ENCODE measurements at regions not wholly inside any gene's neighbourhood (a gene's known extent, or its start where the extent isn't known, plus 50 kb on each side); places are given as distances from the start of the nearest gene placed in this dataset.
"Not testable (repeated sequence)": the region's sequence is repeated elsewhere in the genome, so short reads cannot be mapped to it uniquely, and the experiment has no call there.

DNA sequence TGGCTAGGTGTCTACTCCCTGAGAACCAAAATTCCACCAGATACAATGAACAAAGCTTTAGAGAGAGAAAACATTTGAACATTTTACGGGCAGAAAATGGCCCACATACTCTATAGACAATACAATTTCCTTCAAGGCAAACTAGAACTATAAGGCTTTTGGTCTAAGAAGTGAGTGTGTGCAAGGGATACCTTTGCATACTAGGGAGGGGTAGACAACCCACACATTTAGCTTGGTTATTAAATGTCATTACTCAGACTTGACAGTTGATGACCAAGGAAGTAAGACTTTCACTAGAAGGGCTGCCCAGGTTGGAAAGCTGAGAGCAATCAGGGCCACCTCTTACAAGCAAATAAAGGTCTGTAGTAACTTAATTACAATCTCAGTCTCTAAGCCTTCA is 64.0 kb upstream of the PLEKHM1 start:
- H3K27ac Mint-ChIP-seq; H3K9me3 Mint-ChIP-seq; DNase-seq (ENCODE audit: low spot score); H3K27me3 Mint-ChIP-seq (ENCODE audit: insufficient read depth); intact Hi-C loops (cut with micrococcal nuclease); H3K36me3 Mint-ChIP-seq (ENCODE audit: low read depth); H3K4me1 Mint-ChIP-seq (ENCODE audit: low read depth); H3K4me3 Mint-ChIP-seq: not testable (repeated sequence)

DNA sequence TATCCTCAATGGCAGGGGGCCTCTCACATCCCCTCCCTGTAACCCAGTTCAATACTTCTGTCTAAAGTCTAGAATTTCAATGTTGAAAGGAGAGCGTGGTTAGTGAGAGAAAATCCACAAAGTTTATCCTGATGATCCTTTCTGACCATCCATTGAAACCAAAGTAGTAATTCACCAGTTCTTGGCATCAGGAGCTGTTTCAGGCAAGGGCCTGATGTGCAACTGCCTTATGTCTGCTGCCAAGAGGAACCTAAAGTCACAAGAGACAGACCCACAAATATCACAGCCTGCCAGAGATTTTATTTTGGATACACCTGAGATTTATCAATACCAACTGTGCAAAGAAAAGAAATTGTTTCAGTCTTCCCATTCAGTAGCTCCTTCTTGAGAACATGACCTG is 68.3 kb upstream of the PLEKHM1 start:
- intact Hi-C loops (cut with micrococcal nuclease); H3K4me1 Mint-ChIP-seq (ENCODE audit: low read depth); H3K9me3 Mint-ChIP-seq: not testable (repeated sequence)

DNA sequence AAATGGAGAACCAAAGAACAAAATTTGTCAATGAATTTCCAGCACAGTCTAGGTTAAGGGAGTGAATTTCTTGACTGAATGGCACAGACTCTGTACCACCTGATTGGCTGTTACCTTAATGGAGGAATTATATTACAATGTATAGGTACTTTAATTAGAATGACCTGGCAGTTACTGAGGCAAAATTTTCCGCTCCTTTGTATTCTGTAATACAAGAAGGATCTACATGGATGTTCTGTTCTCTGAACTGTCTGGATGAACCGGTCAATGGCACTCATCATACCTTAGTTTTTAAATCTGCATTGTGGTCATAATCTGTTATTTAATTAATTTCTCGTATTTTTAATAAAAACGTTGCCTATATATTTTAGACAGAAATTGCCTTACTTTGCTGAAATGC is 72.3 kb upstream of the PLEKHM1 start:
- H3K27me3 Mint-ChIP-seq (ENCODE audit: insufficient read depth); H3K4me1 Mint-ChIP-seq (ENCODE audit: low read depth); H3K9me3 Mint-ChIP-seq; H3K36me3 Mint-ChIP-seq (ENCODE audit: low read depth); intact Hi-C loops (cut with micrococcal nuclease); DNase-seq (ENCODE audit: low spot score); H3K4me3 Mint-ChIP-seq; H3K27ac Mint-ChIP-seq: not testable (repeated sequence)

More for the DNA sequence above, 68.3 kb upstream of the PLEKHM1 start:
- not testable (repeated sequence) for H3K36me3 Mint-ChIP-seq (ENCODE audit: low read depth); H3K27ac Mint-ChIP-seq; H3K27me3 Mint-ChIP-seq (ENCODE audit: insufficient read depth); DNase-seq (ENCODE audit: low spot score); H3K4me3 Mint-ChIP-seq

DNA sequence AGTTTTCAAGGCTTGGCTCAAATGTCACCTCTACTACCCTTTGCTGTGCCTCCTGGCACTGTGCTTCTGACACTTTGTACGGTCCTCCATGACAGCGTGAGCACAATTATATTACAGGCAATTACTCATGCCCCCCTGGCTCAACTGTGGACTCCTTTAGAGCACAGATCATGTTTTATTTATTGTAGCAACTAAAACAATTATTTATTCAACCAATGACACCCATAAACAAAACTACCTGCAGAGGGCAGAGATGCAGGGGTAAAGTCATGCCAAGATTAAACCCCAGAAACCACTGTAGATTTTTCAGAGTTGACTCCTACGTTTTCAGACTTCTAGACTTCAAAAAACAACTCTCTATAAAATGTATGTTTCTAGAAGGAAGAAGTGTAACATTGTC is 72.8 kb upstream of the PLEKHM1 start:
- H3K9me3 Mint-ChIP-seq; DNase-seq (ENCODE audit: low spot score); H3K4me1 Mint-ChIP-seq (ENCODE audit: low read depth); H3K36me3 Mint-ChIP-seq (ENCODE audit: low read depth); H3K27ac Mint-ChIP-seq; H3K4me3 Mint-ChIP-seq; intact Hi-C loops (cut with micrococcal nuclease); H3K27me3 Mint-ChIP-seq (ENCODE audit: insufficient read depth): not testable (repeated sequence)

DNA sequence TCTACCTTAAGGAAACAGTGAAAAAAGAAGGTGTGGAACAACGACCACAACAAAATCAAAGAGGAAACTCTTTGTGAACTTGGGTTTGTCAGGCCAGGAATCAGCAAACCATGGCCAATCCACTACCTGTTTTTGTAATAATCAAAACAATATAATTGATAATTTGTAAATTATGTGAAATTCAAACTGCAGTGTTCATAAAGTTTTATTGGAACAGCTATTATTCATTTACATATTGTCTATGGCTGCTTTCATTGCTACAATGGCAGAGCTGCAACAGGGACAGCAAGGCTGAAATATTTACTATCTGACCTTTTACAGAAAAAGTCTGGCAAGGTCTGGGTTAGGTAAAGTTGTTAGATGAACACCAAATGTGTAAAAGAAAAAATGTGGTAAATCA is 77.8 kb upstream of the PLEKHM1 start:
- DNase-seq (ENCODE audit: low spot score); H3K4me1 Mint-ChIP-seq (ENCODE audit: low read depth); H3K27ac Mint-ChIP-seq; H3K4me3 Mint-ChIP-seq; H3K27me3 Mint-ChIP-seq (ENCODE audit: insufficient read depth); intact Hi-C loops (cut with micrococcal nuclease); H3K9me3 Mint-ChIP-seq; H3K36me3 Mint-ChIP-seq (ENCODE audit: low read depth): not testable (repeated sequence)

DNA sequence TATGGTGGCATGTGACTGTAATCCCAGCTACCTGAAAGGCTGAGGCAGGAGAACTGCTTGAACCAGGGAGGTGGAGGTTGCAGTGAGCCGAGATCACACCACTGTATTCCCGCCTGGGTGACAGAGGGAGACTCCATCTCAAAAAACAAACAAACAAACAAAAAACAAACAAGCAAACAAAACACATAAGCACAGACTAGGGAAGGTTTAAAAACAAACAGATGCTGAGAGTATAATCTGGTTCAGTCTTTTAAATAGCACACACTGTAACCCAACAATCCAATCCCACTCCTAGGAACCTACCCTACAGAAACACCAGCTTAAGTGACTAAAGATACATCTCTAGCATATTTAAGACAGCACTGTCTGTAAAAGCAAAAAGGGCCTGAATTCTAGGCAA is 82.8 kb upstream of the PLEKHM1 start:
- H3K27ac Mint-ChIP-seq; intact Hi-C loops (cut with micrococcal nuclease); DNase-seq (ENCODE audit: low spot score); H3K9me3 Mint-ChIP-seq; H3K4me3 Mint-ChIP-seq; H3K27me3 Mint-ChIP-seq (ENCODE audit: insufficient read depth): not testable (repeated sequence)
- H3K4me1 Mint-ChIP-seq (ENCODE audit: low read depth) = peaks cover 19% of the 10 kb centered on the region
- H3K36me3 Mint-ChIP-seq (ENCODE audit: low read depth) = peaks cover 14% of the 10 kb centered on the region

DNA sequence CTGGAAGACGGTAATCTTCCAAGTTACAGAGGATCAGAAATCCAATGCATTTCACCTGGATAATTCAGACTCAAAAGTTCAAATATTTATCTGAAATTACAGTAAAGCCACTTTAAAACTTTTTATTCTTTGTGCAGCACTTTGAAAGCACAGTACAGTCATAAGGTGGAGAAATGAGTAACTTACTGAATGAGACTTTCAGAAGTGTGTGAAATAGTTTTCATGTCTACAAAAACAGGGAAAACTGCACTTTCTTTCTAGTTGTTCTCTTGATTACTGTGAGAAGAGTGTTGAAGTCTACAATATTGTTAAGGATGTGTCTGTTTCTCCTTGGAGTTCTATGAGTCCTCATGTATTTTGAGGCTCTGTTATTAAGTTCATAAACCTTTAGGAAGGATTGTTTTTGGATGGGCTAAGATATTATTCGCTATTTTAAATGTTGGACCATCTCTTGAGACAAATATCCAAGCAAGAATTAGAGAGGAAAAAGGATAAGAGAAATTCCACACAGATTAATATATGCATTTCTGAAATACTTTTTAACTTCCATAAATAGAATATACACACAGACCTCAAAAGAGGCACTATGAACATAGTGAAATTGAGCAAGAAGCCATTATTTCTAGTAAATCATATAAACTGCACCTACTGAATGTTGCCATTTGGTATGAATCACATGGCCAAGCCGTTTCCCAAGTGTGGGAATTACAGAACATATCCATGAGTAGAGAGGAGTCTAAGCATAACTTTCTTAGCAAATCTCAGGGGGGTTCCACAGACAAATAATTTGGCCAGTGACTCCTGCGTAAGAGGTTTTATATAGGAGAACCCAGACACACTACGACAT is 83.6 kb upstream of the PLEKHM1 start:
- intact Hi-C loops (cut with micrococcal nuclease) = no loop called here
- Mint-ChIP-seq H3K27me3 (ENCODE audit: insufficient read depth) (no peaks in the 10 kb centered on the region), H3K4me1 (ENCODE audit: low read depth) (peaks cover 21% of the 10 kb centered on the region), H3K27ac (no peak overlapping the region), H3K9me3 (no peaks in the 10 kb centered on the region), H3K4me3 (no peak overlapping the region), H3K36me3 (ENCODE audit: low read depth) (peaks cover 14% of the 10 kb centered on the region)
- no peak for DNase-seq (ENCODE audit: low spot score)

DNA sequence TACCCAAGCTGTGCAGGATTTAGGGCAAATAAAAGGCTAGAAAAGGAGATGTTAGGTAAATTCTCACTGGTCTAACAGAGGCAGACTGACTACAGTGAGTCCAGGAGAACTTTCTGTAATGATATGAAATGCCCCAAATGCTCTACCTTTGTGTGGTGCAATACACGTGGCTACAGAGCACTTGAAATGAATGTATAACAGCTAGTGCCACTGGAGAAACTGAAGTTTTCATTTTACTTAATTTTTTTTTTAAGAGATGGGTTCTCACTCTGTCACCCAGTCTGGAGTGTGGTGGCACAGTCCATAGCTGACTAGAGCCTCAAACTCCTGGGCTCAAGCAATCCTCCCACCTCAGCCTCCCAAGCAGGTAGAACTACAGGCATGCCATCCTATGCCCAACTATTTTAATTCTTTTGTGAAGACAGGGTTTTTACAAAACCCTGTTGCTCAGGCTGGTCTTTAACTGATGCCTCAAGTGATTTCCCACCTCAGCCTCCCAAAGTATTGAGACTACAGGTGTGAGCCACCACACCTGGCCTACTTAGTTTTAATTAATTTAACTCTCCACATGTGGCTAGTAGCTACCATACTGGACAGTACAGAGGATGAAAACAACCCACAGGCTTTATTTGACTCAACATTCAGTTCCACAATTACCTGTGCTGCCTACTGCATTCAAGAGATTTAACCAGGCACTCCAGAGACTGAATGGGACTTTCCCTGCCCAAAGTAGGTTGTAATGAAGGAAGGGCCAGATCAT is 84.8 kb upstream of the PLEKHM1 start:
- H3K27ac Mint-ChIP-seq = no peak overlapping the region
- no peak overlapping the region for H3K4me3 Mint-ChIP-seq
- no peak for DNase-seq (ENCODE audit: low spot score)
- peaks cover 32% of the 10 kb centered on the region for H3K4me1 Mint-ChIP-seq (ENCODE audit: low read depth)
- H3K36me3 Mint-ChIP-seq (ENCODE audit: low read depth) = peaks cover 22% of the 10 kb centered on the region
- intact Hi-C loops (cut with micrococcal nuclease) = no loop called here
- no peaks in the 10 kb centered on the region for H3K9me3 Mint-ChIP-seq
- no peaks in the 10 kb centered on the region for H3K27me3 Mint-ChIP-seq (ENCODE audit: insufficient read depth)

DNA sequence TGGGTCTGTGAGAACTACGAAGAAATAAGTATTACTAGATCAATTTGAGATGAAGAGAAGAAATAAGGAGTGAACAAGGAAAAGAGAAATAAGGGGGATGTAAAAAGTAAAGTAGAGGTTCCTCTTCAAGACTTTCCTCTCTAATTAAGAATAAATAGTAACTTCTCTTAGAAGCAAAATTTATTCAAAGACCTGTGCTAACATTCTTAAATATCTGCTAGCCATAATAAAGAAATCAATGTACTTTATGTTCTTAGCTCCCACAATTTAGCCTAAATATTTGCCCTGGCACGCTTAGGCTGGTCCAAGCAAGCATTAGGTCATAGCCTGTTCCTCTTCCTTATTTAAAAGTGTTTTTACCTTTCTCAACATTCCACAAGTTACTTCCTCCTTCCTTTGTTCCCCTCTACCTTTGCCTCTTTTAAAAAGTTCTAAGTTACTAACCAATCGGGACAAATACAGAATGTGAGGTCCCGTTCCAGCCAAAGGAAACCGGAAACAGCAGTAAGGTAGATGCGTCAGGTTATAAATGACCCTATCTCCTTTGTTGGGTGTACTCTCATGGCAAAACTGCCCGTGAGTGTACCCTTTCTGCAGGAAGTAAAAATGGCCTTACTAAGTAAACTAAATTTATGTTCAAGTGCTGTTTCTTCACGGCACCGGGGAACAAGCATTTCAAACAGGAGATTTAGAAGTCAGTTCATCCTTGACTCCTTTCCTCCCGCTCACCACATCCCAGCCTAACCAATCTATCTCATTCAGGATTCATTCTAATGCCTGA is 86.2 kb upstream of the PLEKHM1 start:
- DNase-seq (ENCODE audit: low spot score); intact Hi-C loops (cut with micrococcal nuclease); H3K27ac Mint-ChIP-seq; H3K4me3 Mint-ChIP-seq; H3K9me3 Mint-ChIP-seq; H3K27me3 Mint-ChIP-seq (ENCODE audit: insufficient read depth): not testable (repeated sequence)
- peaks cover 40% of the 10 kb centered on the region for H3K4me1 Mint-ChIP-seq (ENCODE audit: low read depth)
- peaks cover 29% of the 10 kb centered on the region for H3K36me3 Mint-ChIP-seq (ENCODE audit: low read depth)

DNA sequence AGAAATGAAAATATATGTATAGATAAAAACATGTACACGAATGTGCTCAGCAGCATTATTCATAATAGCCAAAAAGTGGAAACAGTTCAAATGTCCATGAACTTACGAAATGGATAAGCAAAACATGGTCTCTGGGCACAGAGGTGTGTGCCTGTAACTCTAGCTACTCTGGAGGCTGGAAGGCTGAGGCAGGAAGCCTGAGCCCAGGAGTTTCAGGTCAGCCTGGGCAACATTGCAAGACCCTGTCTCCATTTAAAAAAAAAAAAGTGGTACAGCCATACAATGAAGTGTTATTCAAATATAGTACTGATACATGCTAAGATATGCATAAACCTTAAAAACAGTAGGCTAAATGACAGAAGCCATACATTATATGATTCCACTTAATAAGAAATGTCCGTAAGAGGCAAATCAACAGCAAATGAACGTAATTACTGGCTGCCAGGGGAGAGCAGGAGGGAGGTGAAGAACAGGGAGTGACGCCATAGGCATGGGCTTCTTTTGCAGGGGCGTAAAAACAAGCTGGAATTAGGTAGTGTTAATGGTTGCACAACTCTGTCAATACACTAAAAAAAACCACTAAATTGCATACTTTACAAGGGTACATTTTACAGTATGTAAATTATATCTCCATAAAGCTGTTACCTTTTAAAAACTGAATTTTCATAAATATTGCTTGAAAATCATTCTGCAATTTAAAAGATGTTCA is 87.2 kb upstream of the PLEKHM1 start:
- Mint-ChIP-seq H3K27ac (no peak overlapping the region), H3K4me1 (ENCODE audit: low read depth) (peaks cover 50% of the 10 kb centered on the region), H3K36me3 (ENCODE audit: low read depth) (peaks cover 31% of the 10 kb centered on the region), H3K27me3 (ENCODE audit: insufficient read depth) (no peaks in the 10 kb centered on the region), H3K4me3 (no peak overlapping the region), H3K9me3 (no peaks in the 10 kb centered on the region)
- DNase-seq (ENCODE audit: low spot score) = no peak
- intact Hi-C loops (cut with micrococcal nuclease) = no loop called here

DNA sequence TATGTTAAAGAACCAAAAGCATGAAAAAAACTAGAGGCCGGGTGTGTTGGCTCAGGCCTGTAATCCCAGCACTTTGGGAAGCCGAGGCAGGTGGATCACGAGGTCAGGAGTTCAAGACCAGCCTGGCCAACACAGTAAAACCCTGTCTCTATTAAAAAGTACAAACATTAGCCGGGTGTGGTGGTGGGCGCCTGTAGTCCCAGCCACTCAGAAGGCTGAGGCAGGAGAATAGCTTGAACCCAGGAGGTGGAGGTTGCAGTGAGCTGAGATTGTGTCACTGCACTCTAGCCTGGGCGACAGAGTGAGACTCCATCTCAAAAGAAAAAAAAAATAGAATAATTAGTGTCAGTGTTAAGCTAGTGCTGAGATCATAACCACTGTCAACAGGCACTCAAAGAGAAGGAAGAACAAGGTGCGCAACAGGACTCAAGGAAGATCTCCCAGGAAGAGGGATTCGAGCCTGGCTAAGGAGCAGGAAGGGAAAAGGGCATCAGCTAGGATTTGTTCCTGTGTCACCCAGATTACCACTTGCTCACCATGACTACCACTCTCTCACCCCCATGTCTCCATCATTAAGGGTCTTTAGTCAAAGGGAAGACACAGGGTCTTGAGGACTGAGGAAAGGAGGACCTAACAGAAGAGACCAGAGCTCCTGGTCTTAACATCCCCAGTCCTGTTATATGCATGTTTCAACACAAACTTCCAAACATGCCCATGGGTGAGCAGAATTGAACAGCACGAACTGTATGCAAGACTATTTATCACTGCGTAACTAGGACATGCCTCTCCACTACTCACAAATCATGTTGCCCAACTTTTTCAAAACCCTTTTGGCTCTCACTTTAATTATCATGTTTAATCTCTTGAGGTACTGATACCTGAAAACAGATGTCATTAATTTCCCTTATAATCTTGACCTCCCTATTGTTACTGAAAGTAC is 88.3 kb upstream of the PLEKHM1 start:
- H3K4me1 Mint-ChIP-seq (ENCODE audit: low read depth) = peaks cover 55% of the 10 kb centered on the region
- DNase-seq (ENCODE audit: low spot score) = no peak
- H3K9me3 Mint-ChIP-seq = no peaks in the 10 kb centered on the region
- peaks cover 27% of the 10 kb centered on the region for H3K36me3 Mint-ChIP-seq (ENCODE audit: low read depth)
- no peak overlapping the region for H3K27ac Mint-ChIP-seq
- intact Hi-C loops (cut with micrococcal nuclease) = no loop called here
- no peak overlapping the region for H3K4me3 Mint-ChIP-seq
- no peaks in the 10 kb centered on the region for H3K27me3 Mint-ChIP-seq (ENCODE audit: insufficient read depth)

Measured in activated T-helper 1 cell treated with anti-CD3 and anti-CD28 coated beads, Interleukin-12 subunit alpha, Interleukin-12 subunit beta, Interleukin-2, Interleukin-4 antibody, amounts not matched to agents 30 ng/mL and 10 ng/mL and 1 ng/mL, durations not matched to agents 14 hours and 24 hours and 36 hours (primary cell).